HG03108 (cell line): ENCODE measurements at regions not wholly inside any gene's neighbourhood (a gene's known extent, or its start where the extent isn't known, plus 50 kb on each side); places are given as distances from the start of the nearest gene placed in this dataset.

Experiments
- ATAC-seq: cut with Tn5 transposase; IDR thresholded peaks from one replicate; pipeline ENCODE4 v1.9.1; 2021; ENCODE audit warnings: moderate library complexity; ENCODE audit not compliant: unreplicated experiment

DNA sequence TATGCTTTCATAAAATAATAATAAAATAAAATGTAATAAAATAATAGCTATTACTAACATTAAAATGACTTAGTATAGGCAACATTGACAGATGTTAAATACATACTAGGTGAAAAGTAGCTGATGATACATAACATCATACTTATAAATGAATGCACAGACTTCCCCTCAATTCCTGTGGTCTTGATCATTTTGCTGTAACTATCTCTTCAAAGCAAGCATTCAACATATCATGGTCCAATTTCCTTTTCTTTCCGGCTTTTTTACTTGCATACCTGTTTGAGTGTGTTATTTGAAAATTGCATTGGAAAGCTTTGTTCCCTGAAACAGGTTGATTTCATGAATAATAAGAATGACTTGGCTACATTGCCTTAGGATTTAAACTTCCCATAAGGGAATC is 309.3 kb downstream of the HDGFL1 start:
- ATAC-seq = no peak

DNA sequence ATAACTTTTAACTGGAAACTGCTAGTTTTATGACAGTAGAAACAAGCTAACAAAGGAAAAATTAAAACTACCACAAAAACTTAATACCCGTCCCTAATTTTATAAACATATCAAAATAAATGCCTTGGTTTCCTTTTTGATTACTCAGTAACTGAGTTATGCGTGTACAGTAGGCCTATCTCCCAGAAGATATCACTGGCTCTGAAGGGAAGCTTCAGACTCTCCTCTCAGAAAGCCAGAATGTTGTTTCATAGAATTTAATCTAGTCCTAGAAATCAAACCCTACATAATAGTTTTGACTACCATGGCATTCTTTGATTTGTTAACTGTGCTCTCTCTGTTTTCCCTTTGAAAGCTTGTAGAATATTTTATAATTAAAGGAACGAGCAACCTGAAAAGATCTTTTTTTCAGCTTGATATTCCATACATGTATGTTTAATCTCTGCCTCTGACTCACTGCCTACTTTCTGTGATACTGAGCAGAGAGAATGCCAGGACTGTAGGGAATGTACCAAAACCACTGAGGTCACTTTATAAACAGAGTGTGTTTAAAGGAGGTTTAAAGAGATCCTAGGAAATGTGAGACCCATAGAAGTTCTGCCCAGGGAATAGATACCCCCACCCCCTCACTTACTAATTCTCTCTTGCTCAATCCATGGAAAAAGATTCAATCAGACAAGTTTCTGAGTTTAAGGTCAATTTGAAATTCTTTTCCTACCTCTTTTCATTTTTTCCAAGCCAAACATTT is 311.5 kb downstream of the HDGFL1 start:
- no peak for ATAC-seq

DNA sequence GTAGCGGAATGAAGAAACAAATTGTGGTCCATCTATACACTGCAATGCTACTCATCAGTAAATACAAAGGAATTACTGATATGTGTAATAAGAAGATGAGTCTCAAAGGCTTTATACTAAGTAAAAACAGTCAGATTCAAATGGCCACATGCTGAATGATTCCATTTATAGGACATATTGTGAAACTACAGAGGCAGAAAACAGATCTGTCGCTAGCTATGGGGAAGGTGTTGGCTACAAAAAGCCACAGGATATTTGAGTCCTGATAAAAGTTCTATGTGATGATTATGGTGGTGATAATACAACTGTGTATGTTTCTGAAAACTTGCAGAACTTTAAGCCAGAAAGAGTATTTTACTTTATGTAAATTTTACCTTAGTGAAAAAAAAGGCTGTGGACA is 313.2 kb downstream of the HDGFL1 start:
- ATAC-seq = no peak

DNA sequence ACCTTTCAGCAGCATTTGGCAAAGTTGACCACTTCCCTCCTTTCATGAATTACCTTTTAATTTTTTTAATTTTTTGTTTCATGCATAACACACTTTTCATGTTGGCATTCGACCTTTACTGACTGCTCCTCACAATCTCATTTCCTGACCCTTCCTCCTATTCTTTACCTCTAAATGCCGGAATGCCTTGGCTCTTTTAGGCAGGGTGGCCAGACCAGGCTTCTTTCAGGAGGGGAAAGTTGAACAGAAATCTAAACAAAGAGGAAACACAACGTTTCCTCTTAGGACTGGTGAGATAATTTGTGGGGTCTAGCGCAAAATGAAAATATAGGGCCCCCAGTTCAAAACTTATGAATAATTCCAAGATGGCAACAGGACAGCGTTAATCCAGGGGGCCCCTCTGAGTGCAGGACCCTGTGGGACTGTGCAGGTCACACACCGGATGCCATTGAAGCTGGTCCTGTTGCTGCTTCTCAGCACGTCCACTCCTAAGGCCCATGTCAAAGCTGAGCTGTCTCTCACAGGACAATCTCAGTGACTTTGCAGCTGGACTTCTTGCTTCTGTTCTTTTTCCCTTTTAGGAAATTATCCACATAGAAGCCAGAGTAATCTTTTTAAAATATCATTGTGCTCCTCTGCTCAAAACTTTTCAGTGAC is 313.8 kb downstream of the HDGFL1 start:
- no peak for ATAC-seq

DNA sequence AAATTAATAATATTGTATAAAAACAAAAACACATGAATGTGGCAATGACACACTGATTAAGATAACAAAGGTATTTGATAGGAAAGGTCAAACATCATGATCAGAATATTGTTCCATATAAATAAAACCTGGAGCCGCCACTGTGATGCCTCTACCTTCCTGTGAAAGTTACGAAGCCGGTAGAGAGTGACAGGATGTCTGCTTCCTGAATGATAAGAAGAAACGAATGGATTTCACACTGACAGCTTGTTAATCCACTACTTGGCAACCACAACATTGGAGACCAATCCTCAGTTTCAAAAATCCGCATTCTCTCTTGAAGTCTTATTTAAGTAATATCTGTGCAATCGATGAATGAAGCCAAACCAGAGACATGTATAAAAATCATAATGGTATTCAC is 315.1 kb downstream of the HDGFL1 start:
- no peak for ATAC-seq

DNA sequence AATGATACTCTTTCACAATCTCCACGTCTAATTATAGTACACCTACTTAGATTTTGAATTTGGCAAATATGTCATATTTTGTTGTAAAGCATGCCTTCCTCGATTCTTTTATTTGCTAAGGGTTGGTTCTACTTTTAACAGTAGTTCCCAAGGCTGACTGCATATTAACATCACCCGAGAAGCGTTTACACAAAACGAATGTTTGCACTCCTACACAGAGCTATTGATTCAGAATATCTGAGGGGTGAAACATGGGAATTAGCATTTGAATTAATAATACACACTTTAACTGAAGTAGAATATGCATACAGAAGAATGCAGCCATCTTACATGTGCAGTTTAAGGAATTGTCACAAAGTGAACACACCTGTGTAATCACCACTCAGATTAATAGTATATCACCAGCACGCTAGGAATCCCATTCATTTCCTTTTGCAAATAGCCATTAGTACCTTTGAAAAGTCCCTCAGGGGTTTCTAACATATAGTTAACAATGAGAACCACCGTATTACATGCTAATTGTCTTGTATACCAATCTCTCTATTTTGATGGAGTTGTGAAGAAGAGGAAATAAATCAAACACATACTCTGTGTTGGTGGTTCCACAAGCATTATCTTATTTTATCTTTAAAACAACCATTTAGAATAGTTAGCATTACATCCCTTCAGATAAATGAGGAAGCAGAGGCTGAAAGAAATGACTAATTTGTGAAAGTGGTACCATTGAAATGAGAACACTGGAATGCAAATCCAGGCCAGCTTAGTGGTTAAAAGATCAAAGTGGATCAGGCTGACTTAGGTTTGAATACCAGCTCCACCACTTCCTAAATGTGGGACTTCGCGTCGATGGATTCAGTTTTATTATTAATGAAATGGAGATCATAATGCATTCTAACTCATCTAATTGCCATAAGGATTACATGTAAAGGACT is 317.6 kb downstream of the HDGFL1 start:
- ATAC-seq = no peak

DNA sequence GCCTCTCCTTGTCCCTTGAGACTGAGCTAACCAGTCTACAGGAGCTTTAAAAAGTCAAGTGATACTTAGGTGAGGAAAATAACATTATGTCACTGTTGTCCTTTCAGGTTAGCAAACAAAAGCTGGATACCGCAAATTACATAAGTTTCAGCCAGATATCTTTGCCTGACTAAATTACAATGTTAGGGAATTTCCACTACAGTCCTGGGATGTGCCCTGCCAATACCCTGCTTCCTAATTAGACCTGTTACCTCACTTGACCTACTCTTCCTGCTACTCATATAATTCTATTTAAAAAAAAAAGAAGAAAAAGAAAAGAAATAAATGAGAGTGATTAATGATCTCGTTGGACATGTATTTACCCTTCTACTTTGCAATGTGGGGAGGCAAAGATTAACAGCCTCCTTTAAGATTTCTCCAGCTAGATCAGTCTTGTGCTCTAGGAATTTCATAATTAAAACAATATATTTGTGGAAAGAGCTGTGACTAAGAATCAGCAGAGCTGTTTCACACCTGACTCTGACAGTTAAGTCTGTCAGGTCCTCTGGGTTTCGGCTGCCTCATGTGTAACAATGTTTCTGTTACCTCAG is 318.9 kb downstream of the HDGFL1 start:
- no peak for ATAC-seq

DNA sequence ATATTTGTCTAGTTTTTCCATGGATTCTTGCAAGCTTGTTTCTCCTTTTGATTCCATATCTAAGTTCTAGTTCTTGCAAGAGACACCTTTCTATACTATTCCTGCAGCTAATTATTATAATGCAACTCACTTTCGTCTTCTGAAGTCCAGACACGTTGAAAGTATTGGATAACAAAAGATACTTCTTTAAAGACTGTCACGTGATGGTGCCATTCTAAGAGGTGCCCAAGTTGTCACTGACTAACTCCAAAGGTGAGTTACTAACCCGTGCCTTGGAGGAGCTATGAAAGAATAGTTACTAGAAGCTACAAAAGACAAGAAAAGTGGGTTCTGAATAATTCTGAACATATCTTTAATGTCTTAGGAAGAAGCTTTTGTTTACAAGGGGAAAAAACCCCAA is 322.6 kb downstream of the HDGFL1 start:
- ATAC-seq = no peak

DNA sequence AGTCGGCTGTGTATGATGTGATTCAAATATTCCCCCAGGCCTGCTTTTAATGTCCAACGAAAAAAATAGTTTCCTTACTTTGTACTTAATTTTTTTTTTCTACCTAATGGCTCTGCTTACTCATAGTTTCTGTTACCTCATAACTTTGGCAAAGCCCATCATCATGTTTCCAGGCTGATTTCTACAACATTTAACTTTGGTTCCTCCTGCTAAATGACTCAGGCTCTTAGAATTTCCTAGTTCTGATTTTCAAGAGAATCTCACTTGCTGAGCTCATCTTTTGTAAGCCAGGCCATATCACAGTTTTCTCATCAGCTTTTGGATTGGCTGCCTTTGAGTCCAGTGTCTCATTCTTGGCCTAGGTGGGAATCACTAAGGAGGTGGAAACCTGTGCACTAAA is 323.1 kb downstream of the HDGFL1 start:
- no peak for ATAC-seq

DNA sequence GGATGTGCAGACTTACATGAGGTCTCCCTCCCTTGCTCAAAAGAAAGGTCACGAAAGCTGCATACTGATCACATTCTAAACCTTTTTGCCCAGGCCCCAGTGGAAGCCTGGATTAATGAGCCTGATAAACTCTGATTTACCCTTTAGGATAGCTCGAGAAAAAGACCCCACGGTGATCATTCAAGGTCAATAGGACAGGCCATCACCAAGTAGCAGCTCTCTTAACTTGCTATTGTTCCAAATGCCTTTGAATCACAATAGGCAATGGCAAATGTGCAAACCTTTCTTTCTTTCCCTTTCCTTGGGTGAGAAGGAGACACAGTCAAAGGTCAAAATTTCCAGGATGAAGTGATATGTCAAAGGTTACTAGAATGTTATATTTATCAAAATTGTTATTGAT is 327.3 kb downstream of the HDGFL1 start:
- no peak for ATAC-seq

DNA sequence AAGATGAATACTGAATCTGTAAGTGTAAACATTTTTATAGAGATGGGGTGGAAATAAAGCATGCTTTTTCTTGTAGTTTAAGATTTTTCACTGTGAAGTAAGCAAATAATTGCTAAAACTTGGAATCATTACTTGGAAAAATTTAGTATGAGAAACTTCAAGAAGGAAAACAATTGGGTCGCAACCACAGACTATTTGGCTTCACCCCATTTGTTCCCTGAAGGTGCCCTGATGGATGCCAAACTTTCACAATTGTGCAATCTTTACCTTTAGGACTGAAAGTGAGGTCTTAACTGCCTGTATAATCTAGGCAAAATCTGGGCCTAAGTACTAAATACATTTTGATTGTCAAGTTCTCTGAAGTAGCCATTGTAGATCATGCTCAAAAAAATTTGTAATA is 330.1 kb downstream of the HDGFL1 start:
- no peak for ATAC-seq

DNA sequence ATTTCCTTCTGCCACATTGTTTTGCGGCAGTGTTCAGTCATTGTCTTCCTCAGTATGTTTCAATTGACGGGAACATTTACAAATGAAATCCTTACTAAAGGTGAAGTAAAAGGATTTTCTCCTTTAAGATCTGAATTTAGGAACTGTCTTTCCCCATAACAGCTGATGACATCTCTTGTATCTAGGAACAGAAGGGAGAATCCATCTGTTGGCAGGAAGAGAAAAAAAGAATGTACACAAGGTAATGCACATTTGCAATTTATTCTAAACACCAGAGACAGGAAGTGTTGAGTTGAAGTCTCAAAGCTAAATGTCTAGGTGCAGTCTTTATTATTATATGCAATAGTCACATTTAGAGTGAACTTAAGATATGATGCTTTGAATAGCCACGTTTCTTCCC is 334.5 kb downstream of the HDGFL1 start:
- no peak for ATAC-seq

DNA sequence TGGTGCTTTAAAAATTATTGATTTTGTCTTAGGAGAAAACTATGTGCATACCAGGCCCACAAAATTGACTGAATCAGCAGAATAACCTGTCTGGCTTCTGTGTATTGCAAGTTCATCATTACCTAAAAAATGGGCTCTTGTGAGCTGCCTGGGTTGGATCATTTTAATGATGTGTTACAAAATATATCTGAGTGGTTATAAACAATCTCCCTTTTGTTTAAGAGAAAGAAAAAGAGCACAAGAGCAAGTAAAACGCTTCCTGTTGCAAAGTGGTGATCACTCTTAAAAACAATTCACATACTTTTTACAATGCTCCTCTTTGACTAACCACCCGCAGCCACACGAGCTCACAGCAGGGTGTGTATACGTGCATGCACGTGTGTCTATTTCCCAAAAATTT is 335.1 kb downstream of the HDGFL1 start:
- ATAC-seq = no peak

DNA sequence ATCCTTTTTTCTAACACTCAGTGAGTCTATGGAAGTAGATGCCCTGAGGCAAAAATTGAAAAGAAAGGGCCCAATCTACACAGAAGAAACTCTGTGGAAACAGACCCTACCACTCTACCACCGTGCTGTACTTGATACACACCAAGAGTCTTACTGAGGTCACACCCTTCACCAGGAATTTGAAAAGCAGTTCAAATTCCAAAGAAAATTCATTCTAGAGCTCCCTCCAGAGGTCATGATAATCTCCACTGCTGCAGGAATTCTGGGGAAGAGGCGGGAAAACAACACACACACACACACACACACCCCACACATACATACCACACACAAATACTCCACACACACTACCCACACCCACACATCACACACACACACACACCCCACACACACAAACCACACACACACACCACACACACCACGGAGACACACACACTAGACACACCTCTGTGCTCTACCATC is 336.8 kb downstream of the HDGFL1 start:
- no peak for ATAC-seq

DNA sequence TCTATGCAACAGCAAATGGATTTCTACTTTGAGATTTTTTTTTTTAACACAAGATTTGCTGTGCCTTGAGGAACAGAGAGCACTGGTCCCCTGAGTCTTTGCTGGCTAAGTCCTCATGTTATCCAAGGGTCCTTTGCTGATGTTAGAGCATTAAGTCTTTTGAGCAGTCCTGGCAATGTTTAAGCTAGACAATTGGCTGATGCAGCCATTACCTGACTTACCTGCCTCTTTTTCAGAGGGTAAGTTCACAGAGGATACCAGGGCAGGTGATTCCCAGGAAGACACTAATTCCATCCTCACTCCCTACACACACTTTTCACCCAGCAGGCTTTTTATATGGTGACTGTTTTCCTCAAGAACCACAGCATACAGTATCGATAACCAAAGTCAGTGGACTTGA is 337.7 kb downstream of the HDGFL1 start:
- ATAC-seq = no peak

DNA sequence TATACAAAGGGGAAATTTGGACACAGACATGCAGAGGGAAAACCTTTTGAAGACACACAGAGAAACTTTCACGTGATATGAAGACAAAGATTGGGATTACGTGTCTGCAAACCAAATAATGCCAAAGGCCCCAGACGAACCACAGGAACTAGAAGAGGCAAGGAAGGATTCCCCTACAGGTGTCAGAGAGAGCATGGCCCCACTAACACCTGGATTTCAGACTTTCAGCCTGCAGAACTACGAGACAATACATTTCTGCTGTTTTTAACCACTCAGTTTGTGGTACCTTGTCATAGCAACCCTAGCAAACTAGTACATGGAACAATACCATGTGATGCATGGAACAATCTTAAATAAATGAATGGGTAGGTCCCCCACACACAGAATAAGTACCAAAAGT is 341.0 kb downstream of the HDGFL1 start:
- ATAC-seq = no peak

DNA sequence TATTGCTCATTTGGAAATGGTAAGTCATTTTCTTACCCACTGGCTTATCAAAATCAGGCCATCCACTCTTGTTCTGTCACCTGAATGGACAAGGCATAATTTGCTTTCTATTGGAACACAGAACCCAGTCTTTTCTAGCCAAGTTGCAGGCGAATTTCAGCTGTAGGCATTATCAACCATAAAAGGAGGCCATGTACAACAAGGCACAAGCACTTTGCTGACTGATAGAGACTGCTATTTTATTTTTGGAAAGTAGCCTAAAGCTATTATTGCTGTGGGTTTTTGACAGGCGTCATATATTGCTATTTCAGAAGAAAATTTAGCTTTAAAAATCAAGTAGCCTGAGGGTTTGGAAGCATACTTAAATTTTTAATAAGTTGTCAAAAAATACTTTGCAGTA is 344.2 kb downstream of the HDGFL1 start:
- ATAC-seq = no peak

DNA sequence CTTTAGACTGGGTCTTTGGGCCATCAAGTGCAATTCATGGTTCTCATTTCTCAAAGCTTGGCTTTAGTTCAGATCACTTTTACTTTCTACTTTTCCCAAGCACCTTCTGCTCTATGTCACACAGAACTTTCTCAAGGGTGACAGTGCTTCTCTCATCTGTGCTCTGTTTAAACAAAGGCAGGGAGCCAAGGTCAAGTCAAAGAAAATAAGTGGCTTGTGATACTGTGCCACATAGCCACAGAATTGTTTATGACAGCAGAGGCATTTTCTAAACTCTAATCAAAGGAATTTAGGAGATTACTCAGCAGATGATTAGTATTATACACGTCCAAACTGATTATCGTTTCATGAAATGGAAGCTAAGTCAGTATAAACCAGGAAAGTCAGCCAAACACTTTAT is 348.0 kb downstream of the HDGFL1 start:
- ATAC-seq = no peak

DNA sequence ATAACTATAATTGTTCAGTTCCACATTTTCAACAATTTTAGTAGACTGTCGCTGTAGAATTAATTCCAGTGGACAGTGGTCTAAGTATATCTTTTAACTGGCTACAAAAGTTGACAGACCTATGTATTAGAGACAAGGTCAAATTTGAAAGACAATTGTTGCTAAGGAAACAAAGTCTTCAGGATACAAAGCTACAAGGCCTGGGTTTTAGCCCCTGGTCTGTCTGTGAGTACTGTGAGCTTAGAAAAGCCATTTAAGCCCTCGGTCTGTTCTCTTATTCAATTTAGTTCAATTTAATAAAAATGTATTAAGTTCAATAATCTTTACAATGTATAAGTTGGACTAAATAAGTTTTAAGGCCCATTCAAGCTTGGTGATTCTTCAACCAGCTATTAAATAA is 352.5 kb downstream of the HDGFL1 start:
- ATAC-seq = no peak

DNA sequence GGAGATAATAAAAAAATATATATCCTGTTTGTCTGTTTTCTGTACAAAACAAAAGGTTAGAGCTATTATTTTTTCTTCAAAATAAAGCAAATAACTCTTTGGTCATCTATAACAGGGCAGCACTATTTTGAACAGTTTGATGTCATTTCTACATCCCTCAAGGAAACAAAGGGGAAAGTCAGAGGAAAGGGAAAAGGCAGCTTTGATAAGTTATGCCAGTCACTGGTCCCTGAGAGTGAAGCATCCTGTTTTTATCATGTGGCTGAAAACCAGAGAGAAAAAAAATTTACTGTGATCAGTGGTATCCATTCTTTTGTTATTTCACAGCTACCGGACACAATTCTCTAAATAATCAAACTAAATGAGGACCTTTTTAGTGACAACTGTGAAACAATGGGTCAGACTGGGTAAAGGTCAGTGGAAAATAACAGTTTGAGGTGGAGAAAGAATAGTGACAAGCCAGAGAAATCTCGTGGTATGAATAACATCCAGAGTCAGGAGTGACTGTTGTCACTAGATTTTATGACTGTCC is 356.0 kb downstream of the HDGFL1 start:
- no peak for ATAC-seq
